AG10803 (cell line): ENCODE measurements at regions not wholly inside any gene's neighbourhood (a gene's known extent, or its start where the extent isn't known, plus 50 kb on each side); places are given as distances from the start of the nearest gene placed in this dataset.

Experiments
- DNase-seq: peaks from one replicate; pipeline ENCODE4 v3.0.0; 2010; ENCODE audit warnings: low read depth
- H3K4me3 ChIP-seq: 2 replicates; pipeline ENCODE4 v1.5.1; 2011; ENCODE audit warnings: mild to moderate bottlenecking, low read length, control low read depth
- TF ChIP-seq, protein P1 (sequence below): conservative IDR thresholded peaks from 2 replicates; pipeline ENCODE4 v1.5.1; 2011; ENCODE audit warnings: mild to moderate bottlenecking, low read length, control low read depth, inconsistent platforms

- no peak overlapping the region for H3K4me3 ChIP-seq
- TF ChIP-seq, protein P1, sequence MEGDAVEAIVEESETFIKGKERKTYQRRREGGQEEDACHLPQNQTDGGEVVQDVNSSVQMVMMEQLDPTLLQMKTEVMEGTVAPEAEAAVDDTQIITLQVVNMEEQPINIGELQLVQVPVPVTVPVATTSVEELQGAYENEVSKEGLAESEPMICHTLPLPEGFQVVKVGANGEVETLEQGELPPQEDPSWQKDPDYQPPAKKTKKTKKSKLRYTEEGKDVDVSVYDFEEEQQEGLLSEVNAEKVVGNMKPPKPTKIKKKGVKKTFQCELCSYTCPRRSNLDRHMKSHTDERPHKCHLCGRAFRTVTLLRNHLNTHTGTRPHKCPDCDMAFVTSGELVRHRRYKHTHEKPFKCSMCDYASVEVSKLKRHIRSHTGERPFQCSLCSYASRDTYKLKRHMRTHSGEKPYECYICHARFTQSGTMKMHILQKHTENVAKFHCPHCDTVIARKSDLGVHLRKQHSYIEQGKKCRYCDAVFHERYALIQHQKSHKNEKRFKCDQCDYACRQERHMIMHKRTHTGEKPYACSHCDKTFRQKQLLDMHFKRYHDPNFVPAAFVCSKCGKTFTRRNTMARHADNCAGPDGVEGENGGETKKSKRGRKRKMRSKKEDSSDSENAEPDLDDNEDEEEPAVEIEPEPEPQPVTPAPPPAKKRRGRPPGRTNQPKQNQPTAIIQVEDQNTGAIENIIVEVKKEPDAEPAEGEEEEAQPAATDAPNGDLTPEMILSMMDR: no peak
- no peak for DNase-seq
These were observed 101.7 kb downstream of the UBIAD1 start for GRCh38 chr1:11374748-11375110.

DNA sequence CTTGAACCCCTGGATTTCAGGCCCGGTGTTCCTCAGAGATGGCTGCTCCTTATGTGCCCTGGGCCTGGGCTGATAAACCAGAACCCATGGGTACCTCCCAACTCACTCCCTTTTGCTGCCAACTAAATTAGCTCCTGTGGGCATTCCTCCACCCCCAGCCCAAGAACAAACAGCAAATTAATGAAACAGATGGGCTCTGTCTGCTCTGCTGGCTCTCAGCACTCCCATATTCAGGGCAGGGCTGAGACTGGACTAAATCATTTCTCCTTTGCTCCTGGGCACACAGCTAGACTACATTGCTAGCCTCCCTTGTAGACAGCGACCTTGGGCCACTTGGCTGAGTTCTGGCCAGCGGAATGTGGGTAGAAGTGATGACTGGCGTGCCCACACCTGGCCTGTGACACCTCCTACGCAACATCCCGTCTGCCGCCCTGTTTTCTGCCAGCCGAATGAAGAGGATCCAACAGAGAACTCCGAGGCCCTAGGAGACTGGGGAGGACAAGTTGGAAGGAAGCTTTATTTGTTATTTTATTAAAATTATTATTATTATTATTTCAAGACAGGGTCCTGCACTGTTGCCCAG lies 101.9 kb upstream of the DISP3 start:
- no peak for DNase-seq
- TF ChIP-seq, protein P1: no peak
- H3K4me3 ChIP-seq: no peak overlapping the region

- no peak for DNase-seq
These were observed 101.0 kb upstream of the DISP3 start for GRCh38 chr1:11377954-11378353.

DNA sequence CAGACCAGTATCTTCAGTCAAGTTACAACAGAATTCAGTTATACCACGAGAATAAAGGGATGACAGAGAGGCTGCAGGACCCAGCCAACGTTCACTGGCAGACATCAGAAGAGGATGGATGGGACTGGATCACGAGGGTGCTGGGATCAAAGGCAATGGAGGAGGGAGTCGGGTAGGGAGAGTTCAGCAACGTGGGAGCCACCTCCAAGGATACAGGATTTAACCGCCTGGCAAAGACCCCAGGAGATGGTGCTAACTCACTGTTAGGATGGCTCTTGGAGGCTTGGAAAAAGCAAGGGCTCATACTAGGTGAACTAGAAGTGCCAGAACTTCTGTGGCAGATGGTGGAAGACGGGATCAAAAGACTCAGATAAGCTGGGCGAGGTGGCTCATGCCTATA lies 99.1 kb upstream of the DISP3 start:
- DNase-seq: no peak
- no peak overlapping the region for H3K4me3 ChIP-seq
- TF ChIP-seq, protein P1: no peak

More at GRCh38 chr1:11377954-11378353, 101.0 kb upstream of the DISP3 start:
- TF ChIP-seq, protein P1: no peak
- H3K4me3 ChIP-seq: no peak overlapping the region

GRCh38 chr1:11380500-11380899 lies 98.5 kb upstream of the DISP3 start:
- TF ChIP-seq, protein P1: no peak
- H3K4me3 ChIP-seq: no peak overlapping the region
- no peak for DNase-seq

DNA sequence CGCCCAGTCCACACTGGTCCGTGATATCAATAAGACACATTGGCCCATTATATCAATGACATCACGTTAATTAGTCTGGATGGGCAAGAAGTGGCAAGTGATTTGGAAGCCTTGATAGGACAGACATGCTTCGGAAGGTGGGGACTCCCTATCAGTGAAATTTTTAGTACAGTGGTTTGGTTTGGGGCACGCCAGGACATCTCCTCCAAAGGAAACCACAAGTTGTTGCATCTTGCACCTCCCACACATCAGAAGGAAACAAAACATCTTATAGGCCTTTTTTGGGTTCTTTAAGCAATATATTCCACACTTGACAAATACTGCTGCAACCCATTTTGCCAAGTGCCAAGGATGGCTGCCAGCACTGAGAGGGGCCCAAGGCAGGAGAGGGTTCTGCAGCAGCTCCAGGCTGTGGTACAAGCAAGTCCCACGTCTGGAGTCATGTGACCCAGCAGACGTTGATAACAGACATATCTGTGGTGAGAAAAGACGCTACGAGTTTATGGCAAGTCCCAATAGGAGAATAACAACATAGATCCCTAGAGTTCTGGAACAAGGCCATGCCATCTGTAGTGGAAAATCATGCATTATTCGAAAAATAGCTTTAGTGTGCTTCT lies 95.3 kb upstream of the DISP3 start:
- no peak overlapping the region for H3K4me3 ChIP-seq
- DNase-seq: no peak

GRCh38 chr1:11384170-11384554 lies 94.8 kb upstream of the DISP3 start:
- TF ChIP-seq, protein P1: no peak
- no peak for DNase-seq
- no peak overlapping the region for H3K4me3 ChIP-seq

More for the DNA sequence above, 95.3 kb upstream of the DISP3 start:
- TF ChIP-seq, protein P1: no peak
